ENCODE measurements at regions not wholly inside any gene's neighbourhood (a gene's known extent, or its start where the extent isn't known, plus 50 kb on each side); places are given as distances from the start of the nearest gene placed in this dataset.

- TF ChIP-seq POLR2AphosphoS5 (IDR thresholded peaks at IDR 0.05) (no peak), CTCF (IDR thresholded peaks at IDR 0.05) (no peak)
These were observed 371.7 kb downstream of the NFIB start for GRCh38 chr9:13942201-13942600.

Data from esophagus muscularis mucosa (tissue), 3 donors.